GM19438 (cell line): ENCODE measurements at regions not wholly inside any gene's neighbourhood (a gene's known extent, or its start where the extent isn't known, plus 50 kb on each side); places are given as distances from the start of the nearest gene placed in this dataset.
"Not testable (repeated sequence)": the region's sequence is repeated elsewhere in the genome, so short reads cannot be mapped to it uniquely, and the experiment has no call there.

Source experiments
- ATAC-seq: cut with Tn5 transposase; IDR thresholded peaks from one replicate; pipeline ENCODE4 v1.9.1; 2021; ENCODE audit warnings: low read depth; ENCODE audit not compliant: unreplicated experiment

DNA sequence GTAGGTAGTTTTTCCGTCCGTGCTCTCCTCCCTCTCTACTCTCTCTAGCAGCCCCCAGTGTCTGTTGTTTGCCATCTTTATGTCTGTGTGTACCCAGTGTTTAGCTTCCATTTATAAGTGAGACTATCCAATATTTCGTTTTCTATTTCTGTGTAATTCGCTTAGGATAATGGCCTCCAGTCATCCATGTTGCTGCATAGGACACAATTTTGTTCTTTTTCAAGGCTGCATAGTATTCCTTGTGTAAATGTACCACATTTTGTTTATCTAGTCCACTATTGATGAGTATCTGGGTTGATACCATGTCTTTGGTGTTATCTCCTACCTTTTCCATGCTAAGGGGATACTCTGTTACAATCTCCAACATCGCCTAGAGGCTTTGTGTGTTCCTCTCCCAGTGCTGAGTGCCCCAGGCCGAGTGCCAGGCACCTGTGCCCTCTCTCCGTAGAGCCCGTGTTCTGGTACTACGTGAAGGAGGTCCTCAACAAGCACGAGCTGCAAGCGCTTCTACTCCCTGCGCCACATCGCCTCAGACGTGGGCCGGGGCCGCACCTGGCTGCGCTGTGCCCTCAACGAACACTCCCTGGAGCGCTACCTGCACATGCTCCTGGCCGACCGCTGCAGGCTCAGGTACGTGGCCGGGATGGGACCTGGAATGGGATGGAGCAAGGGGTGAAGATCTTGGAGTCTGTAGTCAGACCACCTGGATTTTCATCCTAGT is 51.0 kb downstream of the NPIPB11 start:
- not testable (repeated sequence) for ATAC-seq

DNA sequence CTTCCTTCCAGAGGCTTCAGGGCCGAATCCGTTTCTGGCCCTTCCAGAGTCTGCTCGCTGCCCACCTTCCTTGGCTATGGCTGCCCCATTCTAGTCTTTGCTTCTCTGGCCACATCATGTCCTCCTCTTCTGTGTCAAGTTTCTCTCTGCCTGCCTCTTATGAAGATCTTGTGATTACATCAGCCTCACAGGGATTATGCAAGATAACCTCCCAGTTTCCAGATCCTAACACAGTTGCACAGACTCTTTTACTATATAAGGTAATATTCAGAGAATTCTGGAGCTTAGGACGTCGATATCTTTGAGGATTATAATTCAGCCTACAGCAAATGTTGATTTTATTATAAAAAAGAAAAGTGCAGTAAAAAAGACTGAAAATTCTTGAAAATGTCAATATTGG is 52.1 kb downstream of the NPIPB11 start:
- ATAC-seq: not testable (repeated sequence)

DNA sequence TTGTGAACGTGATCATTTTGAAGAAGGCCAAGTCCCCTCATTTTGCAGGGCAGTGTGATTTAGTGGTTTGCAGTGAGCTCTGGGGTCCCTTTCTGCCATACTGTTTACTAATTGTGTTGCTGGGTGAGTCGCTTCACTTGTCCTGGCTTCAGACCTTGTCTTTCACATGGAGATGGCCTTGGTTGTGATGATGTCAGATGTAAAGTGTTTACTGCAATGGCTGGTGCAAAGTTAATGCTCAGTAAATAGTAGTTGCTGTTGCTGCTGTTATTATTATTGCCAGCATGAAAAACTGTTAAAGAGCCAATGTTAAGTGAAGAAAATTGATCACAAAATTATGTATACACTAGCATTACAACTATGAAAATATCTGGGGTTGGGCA is 53.9 kb downstream of the NPIPB11 start:
- not testable (repeated sequence) for ATAC-seq

DNA sequence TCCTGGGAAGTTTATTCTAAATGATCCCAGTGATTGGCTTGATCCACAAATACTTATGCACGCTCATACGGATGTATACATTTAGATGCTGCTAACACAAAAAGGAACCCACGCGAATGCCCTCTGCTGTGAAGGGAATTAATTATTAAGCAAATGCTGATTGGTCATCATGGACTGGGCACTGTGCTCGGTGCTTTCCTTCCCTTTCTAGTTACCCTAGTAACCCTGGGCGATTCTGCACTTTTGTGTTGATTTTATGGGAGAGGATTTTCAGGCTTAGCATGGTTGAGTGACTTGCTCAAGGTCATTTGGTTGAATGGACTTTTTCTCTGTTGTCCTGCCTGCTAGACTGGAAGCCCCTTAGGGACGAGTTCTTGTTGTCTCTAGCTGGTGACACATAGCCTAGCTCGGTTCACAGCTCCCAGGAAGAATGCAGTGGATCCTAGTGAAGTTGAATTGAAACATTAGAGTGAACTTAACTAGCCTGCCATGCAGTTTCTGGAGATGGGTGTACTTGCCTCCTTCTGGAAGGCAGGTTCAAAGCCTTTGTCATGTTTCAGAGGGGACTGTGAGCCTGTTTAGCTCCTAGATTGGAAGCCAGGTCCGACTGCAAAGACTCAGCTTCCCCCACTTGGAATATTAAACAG is 54.4 kb downstream of the NPIPB11 start:
- not testable (repeated sequence) for ATAC-seq

DNA sequence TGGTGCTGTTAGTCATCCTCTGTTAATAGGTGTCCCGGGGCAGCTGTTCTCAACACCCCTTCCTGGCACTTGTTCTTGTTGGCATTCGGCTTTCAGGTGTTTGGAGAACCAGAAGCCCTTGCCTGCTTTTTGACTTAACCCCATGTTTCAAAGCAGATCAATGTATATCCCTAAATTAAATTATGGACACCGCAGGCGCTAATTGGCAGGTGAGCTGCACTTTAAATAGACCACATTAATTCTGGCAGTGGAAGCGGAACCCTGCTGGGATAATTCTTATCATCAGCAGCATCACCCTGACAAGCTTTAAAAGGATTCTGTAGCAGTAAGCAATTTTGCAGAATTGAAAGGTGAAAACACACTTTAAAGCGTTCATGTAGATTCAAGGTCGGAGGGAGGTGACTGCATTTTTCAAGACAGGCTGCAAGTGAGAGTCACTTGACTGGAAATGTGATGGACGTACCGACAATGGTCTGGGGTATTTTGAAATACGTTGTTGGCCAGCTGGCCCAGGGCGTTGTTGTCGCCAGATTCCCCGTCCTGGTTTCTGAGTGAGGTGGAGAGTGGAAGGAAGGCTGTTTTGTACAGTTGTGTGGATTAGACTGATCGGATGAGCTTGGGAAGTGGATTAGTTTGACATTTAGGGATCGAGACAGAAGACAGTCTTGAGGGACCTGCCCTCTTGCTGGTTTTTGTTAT is 55.1 kb downstream of the NPIPB11 start:
- ATAC-seq: not testable (repeated sequence)

DNA sequence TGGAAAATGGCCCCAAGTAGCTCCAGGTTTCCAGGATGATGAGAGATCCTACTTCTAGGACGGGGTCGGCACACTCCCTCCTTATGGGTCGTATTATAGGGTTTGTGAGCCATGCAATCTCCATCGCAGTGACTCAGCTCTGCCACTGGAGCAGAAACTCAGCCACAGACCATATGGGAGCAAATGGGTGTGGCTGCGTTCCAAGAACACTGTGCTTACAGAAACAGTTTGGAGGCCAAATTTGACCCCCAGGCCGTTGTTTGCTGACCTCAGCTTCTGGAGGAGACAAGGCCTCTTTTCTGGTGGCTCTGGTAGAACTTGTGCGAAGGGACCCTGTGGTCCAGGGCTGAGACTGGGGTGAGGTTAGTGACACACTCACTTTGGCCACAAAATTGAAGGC is 56.5 kb downstream of the NPIPB11 start:
- not testable (repeated sequence) for ATAC-seq

DNA sequence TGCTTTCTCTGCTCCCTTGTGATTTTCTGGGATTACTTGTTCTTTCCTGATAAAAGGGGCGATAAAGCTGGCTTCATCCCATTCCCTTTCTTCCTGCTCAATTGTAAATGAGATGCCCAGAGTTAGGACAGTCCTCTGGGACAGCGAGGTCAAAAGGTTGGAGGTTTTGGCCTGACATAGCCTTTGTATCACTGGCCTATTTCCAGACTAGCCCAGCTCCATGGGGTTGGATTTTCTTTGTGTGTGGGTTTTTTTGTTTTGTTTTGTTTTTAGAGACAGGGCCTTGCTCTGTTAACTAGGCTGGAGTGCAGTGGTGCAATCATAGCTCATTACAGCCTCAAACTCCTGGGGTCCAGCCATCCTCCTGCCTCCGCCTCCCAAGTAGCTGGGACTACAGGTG is 57.8 kb downstream of the NPIPB11 start:
- not testable (repeated sequence) for ATAC-seq

DNA sequence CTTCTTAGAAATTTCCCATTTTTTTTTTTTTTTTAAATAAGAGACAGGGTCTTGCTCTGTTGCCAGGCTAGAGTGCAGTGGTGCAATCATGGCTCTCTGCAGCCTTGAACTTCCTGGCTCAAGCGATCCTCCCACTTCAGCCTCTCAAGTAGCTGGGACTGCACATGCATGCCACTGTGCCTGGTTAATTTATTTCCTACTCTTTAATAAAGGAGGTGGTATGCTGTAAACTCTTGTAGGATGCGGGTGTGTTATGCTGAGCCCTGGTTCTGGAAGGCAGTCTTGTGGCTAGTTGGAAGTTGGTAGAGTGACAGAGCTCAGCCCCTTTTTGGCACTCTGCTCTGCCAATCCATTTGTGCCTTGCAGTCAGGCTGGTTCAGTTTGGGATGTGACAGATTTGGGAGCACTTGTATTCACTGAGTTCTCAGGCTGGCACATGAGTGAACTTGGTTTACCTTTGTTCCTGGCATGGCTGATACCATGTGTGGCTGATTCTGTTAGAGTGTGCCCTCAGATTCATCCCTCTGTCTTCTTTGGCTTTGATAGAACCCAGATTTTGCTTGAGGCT is 58.3 kb downstream of the NPIPB11 start:
- ATAC-seq: not testable (repeated sequence)

DNA sequence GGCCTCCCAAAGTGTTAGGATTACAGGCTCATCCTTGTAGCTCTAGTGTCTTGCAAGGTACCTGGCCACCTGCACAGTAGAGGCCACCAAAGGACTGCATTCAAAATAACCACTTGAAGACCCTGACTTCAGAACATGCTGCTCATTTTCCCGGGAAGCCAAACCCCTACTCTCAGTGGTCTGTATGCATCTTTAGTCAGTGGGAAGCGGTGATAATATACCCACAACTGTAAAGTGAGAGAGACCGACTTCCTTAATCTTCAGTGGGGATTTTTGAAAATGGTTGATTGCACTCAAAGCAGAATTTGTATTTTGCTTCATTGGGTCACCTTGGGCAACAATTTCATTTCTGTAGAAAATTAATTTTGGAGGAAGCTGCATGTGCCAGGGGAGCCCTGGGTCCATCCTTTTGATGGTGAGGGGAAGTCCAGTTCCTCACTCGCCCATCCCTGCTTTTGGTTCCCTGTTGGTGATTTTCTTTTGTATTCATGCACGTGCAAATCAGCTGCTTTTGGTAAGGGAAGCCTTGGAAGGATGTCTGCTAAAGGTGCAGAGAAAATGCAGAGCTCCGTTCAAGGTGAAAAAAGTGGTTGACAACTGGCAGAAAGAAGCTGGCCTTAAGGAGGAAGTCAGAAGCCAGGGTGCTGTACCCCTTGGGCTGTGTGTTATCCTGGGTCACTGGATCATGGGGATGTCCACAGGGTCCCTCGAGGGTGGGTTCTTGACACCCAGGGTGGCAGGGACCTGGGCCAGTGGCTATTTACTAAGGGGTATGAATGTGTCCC is 59.5 kb downstream of the NPIPB11 start:
- not testable (repeated sequence) for ATAC-seq

DNA sequence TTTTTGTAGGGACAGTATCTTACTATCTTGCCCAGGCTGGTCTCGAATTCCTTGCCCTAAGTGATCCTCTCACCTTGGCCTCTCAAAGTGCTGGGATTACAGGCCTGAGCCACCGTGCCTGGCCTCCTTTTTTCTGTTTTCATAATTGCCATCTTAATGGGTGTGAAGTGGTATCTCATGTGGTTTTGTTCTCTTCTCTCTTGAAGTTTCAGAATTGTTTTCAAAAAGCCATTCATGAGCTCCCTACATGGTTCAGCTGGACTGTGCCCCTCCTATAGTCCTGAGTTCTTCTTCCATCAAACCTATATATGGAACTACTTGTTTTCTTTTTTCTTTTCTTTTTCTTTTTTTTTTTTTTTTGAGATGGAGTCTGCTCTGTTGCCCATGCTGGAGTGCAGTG is 60.3 kb downstream of the NPIPB11 start:
- not testable (repeated sequence) for ATAC-seq

DNA sequence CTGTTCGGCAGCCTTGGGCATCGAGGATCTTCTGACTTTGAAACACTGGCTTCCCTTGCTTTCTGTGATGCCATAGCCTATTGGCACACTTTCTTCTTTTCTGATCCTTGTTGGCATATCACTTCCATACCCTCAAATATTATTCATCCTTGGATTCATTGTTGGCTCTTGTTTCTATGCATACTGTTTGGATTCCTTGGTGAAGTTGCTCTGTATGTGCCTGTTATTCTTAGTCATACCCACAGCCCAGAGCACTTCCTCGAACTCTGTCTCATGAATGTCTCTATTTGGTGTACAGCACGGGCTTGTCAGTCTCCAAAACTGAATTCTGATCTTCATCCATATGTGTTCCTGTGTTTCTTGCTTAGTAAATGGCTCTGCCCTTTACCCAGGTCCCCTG is 63.6 kb downstream of the NPIPB11 start:
- not testable (repeated sequence) for ATAC-seq

DNA sequence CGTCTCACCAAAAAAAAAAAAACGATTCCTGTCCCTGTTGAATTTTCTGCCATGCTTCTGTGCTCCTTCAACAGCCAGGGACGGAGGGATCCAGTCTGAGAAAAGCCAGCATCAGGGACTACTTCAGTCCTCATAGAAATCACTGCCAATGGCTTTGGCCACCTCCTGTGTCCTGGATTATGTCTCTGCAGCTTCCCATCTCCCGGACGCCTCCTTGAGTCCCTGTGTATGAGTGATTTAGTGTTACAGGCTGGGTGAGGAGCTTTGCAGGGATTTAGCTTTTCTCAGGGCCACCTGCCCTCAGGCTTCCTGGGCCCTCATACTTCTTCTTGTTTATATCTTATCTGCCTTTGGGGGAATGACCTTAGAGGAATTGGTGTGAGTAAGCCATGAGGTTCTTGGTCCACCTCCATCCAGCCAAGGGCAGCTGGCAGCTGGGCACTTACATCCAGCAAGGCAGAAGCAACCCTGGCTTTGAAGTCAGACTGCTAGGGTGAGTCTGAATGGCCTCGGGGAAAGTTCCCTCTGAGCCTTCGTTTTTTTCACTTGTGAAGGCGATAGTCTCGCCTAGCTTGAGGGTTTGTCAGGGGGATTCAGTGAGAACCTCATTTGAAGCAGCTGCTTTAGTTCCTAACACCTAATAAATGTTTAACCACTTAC is 65.6 kb downstream of the NPIPB11 start:
- ATAC-seq: not testable (repeated sequence)

DNA sequence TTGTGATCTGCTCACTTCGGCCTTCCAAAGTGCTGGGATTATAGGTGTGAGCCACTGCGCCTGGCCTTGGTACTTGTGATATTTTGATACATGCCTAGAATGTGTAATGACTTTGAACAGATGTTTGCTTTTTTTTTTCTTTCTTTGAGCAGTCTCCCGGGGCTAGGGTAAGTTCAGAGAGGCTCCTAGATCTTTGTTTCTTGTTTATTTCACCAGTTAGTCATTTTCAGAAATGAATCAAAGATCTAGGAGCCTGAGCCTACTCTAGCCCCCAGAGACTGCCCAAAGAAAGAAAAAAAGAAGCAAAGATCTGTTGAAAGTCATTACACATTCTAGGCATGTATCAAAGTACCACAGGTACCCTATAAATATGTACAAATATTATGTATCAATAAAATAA is 66.3 kb downstream of the NPIPB11 start:
- ATAC-seq: not testable (repeated sequence)

DNA sequence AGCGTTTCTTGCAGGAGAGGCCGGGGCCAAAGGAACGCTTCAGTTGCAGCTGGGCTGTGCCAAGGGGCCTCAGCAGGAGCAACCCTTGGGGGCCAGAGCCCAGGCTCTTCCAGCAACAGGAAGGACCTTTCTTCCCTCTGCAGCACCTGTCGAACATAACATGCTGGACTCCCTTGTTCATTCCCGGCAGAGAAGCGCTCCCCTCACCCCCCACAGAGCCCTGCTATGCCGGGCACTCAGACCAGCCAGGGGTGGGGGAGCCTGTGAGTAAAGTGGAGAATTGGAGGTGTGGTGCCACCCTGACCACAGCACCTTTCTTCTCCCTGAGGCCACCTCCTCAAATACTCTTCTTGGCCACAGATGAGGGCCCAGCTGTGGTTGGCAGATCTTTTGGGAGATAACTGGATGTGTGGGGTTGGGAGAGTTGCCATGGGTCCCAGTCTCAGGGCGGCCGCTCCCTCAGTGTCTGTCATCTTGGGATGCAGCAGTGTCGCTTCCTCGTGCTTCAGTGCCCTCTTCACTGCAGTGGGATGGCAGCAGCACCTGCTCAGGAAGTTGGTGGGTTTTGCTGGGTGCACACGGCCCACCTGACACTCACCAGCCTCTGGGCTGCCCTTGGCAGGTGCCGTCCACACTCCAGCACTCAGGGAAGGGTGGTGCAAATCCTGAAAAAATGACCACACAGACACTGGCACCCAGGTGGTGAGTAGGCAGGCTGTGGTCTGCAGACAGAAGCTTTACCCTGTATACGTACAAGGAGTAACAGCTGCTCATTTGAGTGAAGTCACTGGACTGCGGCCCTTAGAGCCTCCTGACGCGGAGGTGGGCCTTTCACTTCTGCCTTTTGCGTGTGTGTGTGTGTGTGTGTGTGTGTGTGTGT is 67.5 kb downstream of the NPIPB11 start:
- peak; percentile 69 for ATAC-seq

DNA sequence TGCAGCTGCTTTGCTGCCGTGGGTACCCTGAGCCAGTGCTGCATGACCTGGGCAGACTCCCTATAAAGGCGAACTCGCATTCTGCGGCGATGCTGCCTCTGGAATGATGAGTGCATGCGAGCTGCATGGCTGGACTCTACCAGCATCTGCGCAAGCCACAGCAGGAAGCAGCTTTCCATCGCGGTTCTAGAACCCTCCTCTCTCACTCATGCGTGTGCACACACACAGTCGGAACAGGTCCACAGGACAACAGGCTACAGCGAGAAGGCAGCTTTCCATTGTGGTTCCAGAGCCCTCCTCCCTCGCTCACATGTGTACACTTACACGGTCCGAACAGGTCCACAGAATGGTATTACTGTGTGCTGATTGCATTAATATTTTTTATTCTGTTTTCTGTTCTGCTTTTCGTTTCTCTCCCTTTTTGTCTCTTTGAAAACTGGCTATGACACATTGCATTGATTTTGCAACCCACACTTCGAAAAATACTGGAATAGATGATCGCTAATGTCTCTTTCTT is 69.1 kb downstream of the NPIPB11 start:
- ATAC-seq: not testable (repeated sequence)

DNA sequence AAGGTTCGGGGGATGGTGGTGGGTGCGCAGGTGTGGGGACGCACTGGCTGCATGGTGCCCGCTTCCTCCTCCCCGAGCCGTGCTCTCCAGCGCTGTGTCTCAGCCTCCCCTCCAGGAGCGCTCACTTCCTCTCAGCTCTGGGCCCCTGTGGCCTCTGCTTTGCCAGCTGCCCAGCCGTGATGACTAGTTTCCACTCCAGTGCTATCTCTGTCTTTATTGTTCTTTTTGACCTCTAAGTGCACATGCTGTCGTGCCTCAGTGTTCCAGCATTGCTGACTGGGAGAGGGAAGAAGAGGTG is 71.0 kb downstream of the NPIPB11 start:
- ATAC-seq: not testable (repeated sequence)

DNA sequence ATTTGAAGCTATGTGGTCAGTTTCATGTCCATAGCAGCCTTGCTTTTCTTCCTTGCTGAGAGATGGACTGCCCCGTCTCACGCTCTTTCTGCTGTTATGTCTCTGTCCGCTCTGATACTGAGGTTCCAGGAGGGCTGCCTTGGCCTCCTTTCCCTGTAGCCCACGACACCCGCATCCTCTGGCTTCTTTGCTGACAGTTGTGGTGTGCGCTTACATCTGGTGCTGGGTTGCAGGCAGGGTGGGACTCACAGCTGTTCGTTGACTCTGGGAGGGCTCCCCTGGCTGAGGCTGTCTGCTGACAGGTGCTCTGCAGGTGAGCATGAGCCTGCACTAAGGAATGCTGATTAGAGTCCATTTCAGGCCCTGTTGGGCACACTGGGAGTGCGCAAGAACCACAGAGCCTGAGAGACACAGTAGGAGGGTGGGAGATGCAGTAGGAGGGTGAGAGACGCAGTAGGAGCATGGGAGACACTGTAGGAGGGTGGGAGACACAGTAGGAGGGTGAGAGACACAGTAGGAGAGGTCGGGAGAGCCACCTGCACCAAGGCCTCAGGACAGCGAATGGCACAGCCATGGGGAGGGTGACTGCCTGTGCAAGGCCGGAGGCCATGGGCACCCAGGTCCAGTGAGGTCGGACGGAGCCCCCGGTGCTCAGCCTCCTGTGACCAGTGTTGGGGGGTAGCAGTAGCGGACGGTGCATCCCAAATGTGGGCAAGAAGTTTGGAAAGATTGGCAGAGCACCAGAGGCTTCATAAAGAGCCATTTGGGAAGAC is 71.5 kb downstream of the NPIPB11 start:
- ATAC-seq: not testable (repeated sequence)

DNA sequence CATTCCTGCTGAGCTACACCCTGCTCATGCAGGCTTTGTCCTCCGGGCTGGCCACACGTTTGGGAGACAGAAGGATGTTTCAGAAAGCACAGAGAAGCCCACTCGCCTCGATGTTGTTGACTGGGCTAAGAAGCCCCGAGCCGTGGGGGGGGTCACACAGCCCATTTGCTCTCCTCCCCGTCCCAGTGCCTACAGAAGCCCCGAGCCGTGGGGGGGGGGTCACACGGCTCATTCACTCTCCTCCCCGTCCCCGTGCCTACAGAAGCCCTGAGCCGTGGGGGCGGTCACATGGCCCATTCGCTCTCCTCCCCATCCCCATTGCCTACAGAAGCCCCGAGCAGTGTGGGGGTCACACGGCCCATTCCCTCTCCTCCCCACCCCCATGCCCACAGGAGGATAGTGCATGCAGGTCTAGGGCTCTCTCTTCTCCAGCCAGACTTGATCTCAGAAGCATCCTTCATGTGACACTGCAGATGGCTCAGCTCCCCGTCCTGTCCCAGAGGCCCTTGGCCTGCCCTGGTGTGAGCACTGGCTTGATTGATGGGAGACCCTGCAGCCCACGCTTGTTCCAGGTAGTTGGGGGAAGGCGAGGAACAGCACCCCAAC is 72.9 kb downstream of the NPIPB11 start:
- not testable (repeated sequence) for ATAC-seq
